H9 (cell line): ENCODE measurements at regions not wholly inside any gene's neighbourhood (a gene's known extent, or its start where the extent isn't known, plus 50 kb on each side); places are given as distances from the start of the nearest gene placed in this dataset.

Experiments used
- DNase-seq: peaks from one replicate; pipeline ENCODE4 v3.0.0-alpha.2; 2017
- H2AFZ ChIP-seq: one replicate; pipeline ENCODE4 v1.6.1; 2013; ENCODE audit warnings: mild to moderate bottlenecking, low read length, control low read depth, moderate library complexity
- H2AK5ac ChIP-seq: 2 replicates; pipeline ENCODE4 v1.6.1; 2013; ENCODE audit warnings: low read length, control low read depth, mixed read lengths; ENCODE audit not compliant: insufficient read length
- H2BK120ac ChIP-seq: one replicate; pipeline ENCODE4 v1.6.1; 2013; ENCODE audit warnings: low read depth, mild to moderate bottlenecking, low read length, control low read depth, inconsistent platforms; ENCODE audit not compliant: poor library complexity, severe bottlenecking
- H2BK12ac ChIP-seq: 2 replicates; pipeline ENCODE4 v1.6.1; 2013; ENCODE audit warnings: low read length, control low read depth, mixed read lengths, low read depth; ENCODE audit not compliant: insufficient read length
- H2BK15ac ChIP-seq: 2 replicates; pipeline ENCODE4 v1.6.1; 2013; ENCODE audit warnings: low read depth, low read length, control low read depth
- H2BK20ac ChIP-seq: one replicate; pipeline ENCODE4 v1.6.1; 2013; ENCODE audit warnings: low read depth, mild to moderate bottlenecking, low read length, control low read depth, inconsistent platforms; ENCODE audit not compliant: poor library complexity, severe bottlenecking
- H2BK5ac ChIP-seq: 2 replicates; pipeline ENCODE4 v1.6.1; 2013; ENCODE audit warnings: low read length, control low read depth, mixed read lengths; ENCODE audit not compliant: insufficient read length
- H3K14ac ChIP-seq: 2 replicates; pipeline ENCODE4 v1.6.1; 2013; ENCODE audit warnings: low read length, control low read depth; ENCODE audit not compliant: insufficient read depth
- H3K18ac ChIP-seq: 2 replicates; pipeline ENCODE4 v1.6.1; 2013; ENCODE audit warnings: low read depth, mild to moderate bottlenecking, mixed read lengths, low read length, control low read depth; ENCODE audit not compliant: insufficient read length
- H3K23ac ChIP-seq: 2 replicates; pipeline ENCODE4 v1.6.1; 2013; ENCODE audit warnings: low read length, control low read depth, mixed read lengths, low read depth; ENCODE audit not compliant: insufficient read length
- H3K23me2 ChIP-seq: 2 replicates; pipeline ENCODE4 v1.6.1; 2013; ENCODE audit warnings: low read depth, mild to moderate bottlenecking, mixed read lengths, low read length, control low read depth; ENCODE audit not compliant: insufficient read length, poor library complexity, severe bottlenecking
- H3K27ac ChIP-seq: 2 replicates; pipeline ENCODE4 v1.5.1; 2013; ENCODE audit warnings: low read length, control low read depth, mixed read lengths, low read depth; ENCODE audit not compliant: insufficient read length
- H3K27me3 ChIP-seq: 2 replicates; pipeline ENCODE4 v1.6.1; 2013; ENCODE audit warnings: low read length, control low read depth, inconsistent platforms; ENCODE audit not compliant: insufficient read depth
- H3K4ac ChIP-seq: 2 replicates; pipeline ENCODE4 v1.6.1; 2013; ENCODE audit warnings: low read depth, mild to moderate bottlenecking, control low read depth, inconsistent platforms, low read length, moderate library complexity
- H3K4me1 ChIP-seq: 2 replicates; pipeline ENCODE4 v1.6.1; 2013; ENCODE audit warnings: low read length, control low read depth, inconsistent platforms; ENCODE audit not compliant: insufficient read depth
- H3K4me2 ChIP-seq: 2 replicates; pipeline ENCODE4 v1.6.1; 2013; ENCODE audit warnings: low read length, control low read depth, mixed read lengths; ENCODE audit not compliant: insufficient read length, insufficient read depth
- H3K56ac ChIP-seq: 2 replicates; pipeline ENCODE4 v1.6.1; 2013; ENCODE audit warnings: low read depth, mild to moderate bottlenecking, mixed read lengths, low read length, control low read depth; ENCODE audit not compliant: insufficient read length
- H3K79me1 ChIP-seq: 2 replicates; pipeline ENCODE4 v1.6.1; 2013; ENCODE audit warnings: low read depth, mild to moderate bottlenecking, moderate library complexity, low read length, control low read depth, inconsistent platforms; ENCODE audit not compliant: insufficient read depth, poor library complexity, severe bottlenecking
- H3K79me2 ChIP-seq: 2 replicates; pipeline ENCODE4 v1.6.1; 2013; ENCODE audit warnings: low read length, control low read depth, inconsistent platforms; ENCODE audit not compliant: insufficient read depth
- H3K9ac ChIP-seq: 2 replicates; pipeline ENCODE4 v1.6.1; 2013; ENCODE audit warnings: low read length, control low read depth, mixed read lengths; ENCODE audit not compliant: insufficient read length; ENCODE audit errors: extremely low read depth
- H3K9me3 ChIP-seq: one replicate; pipeline ENCODE4 v1.6.1; 2013; ENCODE audit warnings: low read depth, low read length, inconsistent platforms; ENCODE audit not compliant: control insufficient read depth
- H3T11ph ChIP-seq: one replicate; pipeline ENCODE4 v1.6.1; 2013; ENCODE audit warnings: mild to moderate bottlenecking, low read length, control low read depth, inconsistent platforms
- H4K20me1 ChIP-seq: one replicate; pipeline ENCODE4 v1.6.1; 2013; ENCODE audit not compliant: control insufficient read depth, insufficient read length, insufficient read depth
- H4K5ac ChIP-seq: 2 replicates; pipeline ENCODE4 v1.6.1; 2013; ENCODE audit warnings: low read depth, mild to moderate bottlenecking, mixed read lengths, low read length, control low read depth; ENCODE audit not compliant: insufficient read length
- H4K8ac ChIP-seq: replicated peaks from 2 replicates; pipeline ENCODE4 v1.6.1; 2013; ENCODE audit warnings: low read length, control low read depth, mixed read lengths, low read depth; ENCODE audit not compliant: insufficient read length
- H4K91ac ChIP-seq: 2 replicates; pipeline ENCODE4 v1.6.1; 2013; ENCODE audit warnings: low read depth, mild to moderate bottlenecking, moderate library complexity, mixed read lengths, low read length, control low read depth; ENCODE audit not compliant: insufficient read length
- H3K27ac Mint-ChIP-seq, 3 experiments: 2 replicates in 2 of 3; 3 replicates in 1 of 3; pipeline ENCODE4 v1.8.0; 2020 to 2021; ENCODE audit warnings: mixed read lengths in 3 of 3, mild to moderate bottlenecking in 1 of 3, moderate library complexity in 1 of 3
- H3K27me3 Mint-ChIP-seq: 2 replicates; pipeline ENCODE4 v1.8.0; 2021; ENCODE audit warnings: low read depth, mild to moderate bottlenecking, moderate library complexity, mixed read lengths
- H3K36me3 Mint-ChIP-seq, 3 experiments: 2 replicates in 2 of 3; 3 replicates in 1 of 3; pipeline ENCODE4 v1.8.0; 2020 to 2021; ENCODE audit warnings: low read depth in 3 of 3, mixed read lengths in 3 of 3; ENCODE audit not compliant: insufficient read depth in 1 of 3
- H3K4me1 Mint-ChIP-seq, 2 experiments: 2 replicates each; pipeline ENCODE4 v1.8.0; 2020; ENCODE audit warnings: mixed read lengths in 2 of 2
- H3K4me3 Mint-ChIP-seq, 2 experiments: 2 replicates in 1 of 2; 3 replicates in 1 of 2; pipeline ENCODE4 v1.8.0; 2020 to 2021; ENCODE audit warnings: mild to moderate bottlenecking in 2 of 2, mixed read lengths in 2 of 2, moderate library complexity in 1 of 2
- H3K9me3 Mint-ChIP-seq, 2 experiments: 2 replicates in 1 of 2; 3 replicates in 1 of 2; pipeline ENCODE4 v1.8.0; 2020; ENCODE audit warnings: mild to moderate bottlenecking in 2 of 2, mixed read lengths in 2 of 2, moderate library complexity in 1 of 2
- WGBS: extraction: QIAGEN DNeasy Blood & Tissue Kit; methylation state at CpG from one replicate; pipeline ENCODE4 v1.1.7; 2013; ENCODE audit warnings: missing lambda C conversion rate, low lambda C conversion rate, mixed read lengths; ENCODE audit not compliant: insufficient read length; ENCODE audit errors: extremely low coverage; 5-methylcytosine and 5-hydroxymethylcytosine counted together
- TF ChIP-seq, protein P1 (sequence below): fragments of 200-600 bp; sonication (generic); conservative IDR thresholded peaks from 3 replicates; pipeline ENCODE4 v1.8.0; 2021; ENCODE audit warnings: antibody characterized with exemption, mild to moderate bottlenecking

- Histone ChIP-seq H2BK15ac (no peak overlapping the region), H4K5ac (no peak overlapping the region), H4K8ac (no peak overlapping the region), H2BK120ac (no peak overlapping the region), H3K4me2 (no peak overlapping the region), H3K4ac (no peak overlapping the region), H3K23me2 (no peaks in the 10 kb centered on the region), H3K4me1 (no peaks in the 10 kb centered on the region), H2AK5ac (no peak overlapping the region), H2BK5ac (no peak overlapping the region), H4K91ac (no peak overlapping the region), H3K79me1 (no peaks in the 10 kb centered on the region), H3T11ph (no peak overlapping the region), H3K56ac (no peak overlapping the region), H3K18ac (no peak overlapping the region), H3K23ac (no peak overlapping the region), H3K27ac (no peak overlapping the region), H3K9me3 (no peaks in the 10 kb centered on the region), H2AFZ (no peak overlapping the region), H3K27me3 (no peaks in the 10 kb centered on the region), H2BK20ac (no peak overlapping the region), H4K20me1 (no peaks in the 10 kb centered on the region), H2BK12ac (no peak overlapping the region), H3K79me2 (no peaks in the 10 kb centered on the region), H3K14ac (no peak overlapping the region), H3K9ac (no peak overlapping the region)
- Mint-ChIP-seq H3K9me3 (peaks cover 14 to 15% of the 10 kb centered on the region in 2 experiments; a peak in 4 of 5 replicates), H3K4me1 (no peaks in the 10 kb centered on the region), H3K27ac (no peak overlapping the region), H3K27me3 (peaks cover 1% of the 10 kb centered on the region), H3K36me3 (peaks cover 0 to 10% (median 0%) of the 10 kb centered on the region in 3 experiments; a peak in 4 of 7 replicates), H3K4me3 (no peak overlapping the region)
- TF ChIP-seq, protein P1, sequence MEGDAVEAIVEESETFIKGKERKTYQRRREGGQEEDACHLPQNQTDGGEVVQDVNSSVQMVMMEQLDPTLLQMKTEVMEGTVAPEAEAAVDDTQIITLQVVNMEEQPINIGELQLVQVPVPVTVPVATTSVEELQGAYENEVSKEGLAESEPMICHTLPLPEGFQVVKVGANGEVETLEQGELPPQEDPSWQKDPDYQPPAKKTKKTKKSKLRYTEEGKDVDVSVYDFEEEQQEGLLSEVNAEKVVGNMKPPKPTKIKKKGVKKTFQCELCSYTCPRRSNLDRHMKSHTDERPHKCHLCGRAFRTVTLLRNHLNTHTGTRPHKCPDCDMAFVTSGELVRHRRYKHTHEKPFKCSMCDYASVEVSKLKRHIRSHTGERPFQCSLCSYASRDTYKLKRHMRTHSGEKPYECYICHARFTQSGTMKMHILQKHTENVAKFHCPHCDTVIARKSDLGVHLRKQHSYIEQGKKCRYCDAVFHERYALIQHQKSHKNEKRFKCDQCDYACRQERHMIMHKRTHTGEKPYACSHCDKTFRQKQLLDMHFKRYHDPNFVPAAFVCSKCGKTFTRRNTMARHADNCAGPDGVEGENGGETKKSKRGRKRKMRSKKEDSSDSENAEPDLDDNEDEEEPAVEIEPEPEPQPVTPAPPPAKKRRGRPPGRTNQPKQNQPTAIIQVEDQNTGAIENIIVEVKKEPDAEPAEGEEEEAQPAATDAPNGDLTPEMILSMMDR: no peak
- DNase-seq: no peak
- no CpG with 5 or more reads among the region's 13 CpGs for WGBS
These were observed 80.1 kb downstream of the TEX36 start for GRCh38 chr10:125602825-125603224.
